Mesothelial cell of epicardium (in vitro differentiated cells): ENCODE measurements at regions not wholly inside any gene's neighbourhood (a gene's known extent, or its start where the extent isn't known, plus 50 kb on each side); places are given as distances from the start of the nearest gene placed in this dataset.
"Not testable (repeated sequence)": the region's sequence is repeated elsewhere in the genome, so short reads cannot be mapped to it uniquely, and the experiment has no call there.

ENCODE experiments used
- DNase-seq, 2 experiments: peaks; one replicate each; pipeline ENCODE4 v3.0.0; 2021; ENCODE audit warnings: low spot score in 2 of 2; ENCODE audit not compliant: unreplicated experiment in 2 of 2
- H3K27ac Mint-ChIP-seq: 2 replicates; pipeline ENCODE4 v1.8.0; 2021; ENCODE audit warnings: mixed read lengths
- H3K27me3 Mint-ChIP-seq: 2 replicates; pipeline ENCODE4 v1.8.0; 2021; ENCODE audit warnings: low read depth, mixed read lengths
- H3K36me3 Mint-ChIP-seq: 2 replicates; pipeline ENCODE4 v1.8.0; 2021; ENCODE audit warnings: mixed read lengths
- H3K4me1 Mint-ChIP-seq: 2 replicates; pipeline ENCODE4 v1.8.0; 2021; ENCODE audit warnings: mixed read lengths
- H3K4me3 Mint-ChIP-seq: 2 replicates; pipeline ENCODE4 v1.8.0; 2021; ENCODE audit warnings: mild to moderate bottlenecking, moderate library complexity, mixed read lengths
- H3K9me3 Mint-ChIP-seq: 2 replicates; pipeline ENCODE4 v1.8.0; 2021; ENCODE audit warnings: mixed read lengths
- CTCF ChIP-seq: fragments of 200-600 bp; sonication (generic); IDR thresholded peaks from one replicate; pipeline ENCODE4 v1.5.0; 2021; ENCODE audit warnings: antibody characterized with exemption; ENCODE audit not compliant: unreplicated experiment

DNA sequence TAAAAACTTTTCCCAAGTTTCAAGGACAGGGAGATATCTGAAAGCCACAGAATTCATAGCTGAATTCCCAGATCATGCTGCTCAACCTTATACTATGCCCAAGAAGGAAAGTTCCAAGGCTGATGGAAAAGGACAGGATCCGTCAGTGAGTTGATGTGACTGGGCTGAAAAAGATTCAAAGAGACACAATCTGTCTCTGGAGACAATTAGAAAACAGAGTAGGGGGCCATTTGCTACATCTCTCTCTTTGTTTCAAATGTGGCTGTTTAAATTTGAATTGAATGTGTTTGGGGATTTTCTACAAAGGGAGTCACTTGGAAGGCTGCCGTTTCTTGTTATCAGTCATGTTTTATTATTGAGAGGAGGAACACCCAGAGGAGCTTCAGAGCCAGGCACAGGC is 292.6 kb downstream of the NUF2 start:
- Mint-ChIP-seq H3K27ac (no peak overlapping the region), H3K36me3 (no peaks in the 10 kb centered on the region), H3K9me3 (peaks cover 5% of the 10 kb centered on the region), H3K27me3 (no peaks in the 10 kb centered on the region), H3K4me1 (peaks cover 5% of the 10 kb centered on the region), H3K4me3 (no peak overlapping the region)
- no peak for TF ChIP-seq CTCF
- DNase-seq: no peak

- no peak overlapping the region for H3K27ac Mint-ChIP-seq
- H3K4me3 Mint-ChIP-seq: no peak overlapping the region
- no peak for DNase-seq
- no peaks in the 10 kb centered on the region for H3K4me1 Mint-ChIP-seq
- no peaks in the 10 kb centered on the region for H3K27me3 Mint-ChIP-seq
- H3K9me3 Mint-ChIP-seq: peaks cover 59% of the 10 kb centered on the region
- peaks cover 23% of the 10 kb centered on the region for H3K36me3 Mint-ChIP-seq
- no peak for TF ChIP-seq CTCF
Measured at GRCh38 chr1:163628034-163628773, 306.4 kb downstream of the NUF2 start.

DNA sequence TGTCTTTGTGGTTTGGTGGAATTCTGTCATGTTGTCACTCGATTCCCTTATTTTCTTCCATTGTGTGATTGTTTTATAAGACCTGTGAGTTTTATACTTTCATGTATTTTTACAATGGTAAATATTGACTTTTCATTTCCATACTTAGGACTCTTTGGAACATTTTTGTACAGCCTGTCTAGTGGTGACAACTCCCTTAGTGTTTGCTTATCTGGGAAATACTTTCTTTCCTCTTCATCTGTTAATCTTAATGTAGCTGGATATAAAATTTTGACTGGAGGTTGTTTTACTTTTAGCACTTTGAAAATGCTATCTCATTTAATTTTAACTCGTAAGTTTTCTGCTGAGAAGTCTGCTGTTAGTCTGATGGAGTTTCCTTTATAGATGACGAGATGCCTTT is 310.5 kb downstream of the NUF2 start:
- Mint-ChIP-seq H3K27me3 (no peaks in the 10 kb centered on the region), H3K4me3 (no peak overlapping the region), H3K4me1 (no peaks in the 10 kb centered on the region), H3K9me3 (peaks cover 76% of the 10 kb centered on the region), H3K27ac (no peak overlapping the region), H3K36me3 (peaks cover 32% of the 10 kb centered on the region)
- no peak for DNase-seq
- TF ChIP-seq CTCF: no peak

GRCh38 chr1:163633366-163633765 is 311.6 kb downstream of the NUF2 start:
- DNase-seq: no peak
- TF ChIP-seq CTCF: no peak
- Mint-ChIP-seq H3K27ac (no peak overlapping the region), H3K27me3 (no peaks in the 10 kb centered on the region), H3K9me3 (peaks cover 71% of the 10 kb centered on the region), H3K4me1 (no peaks in the 10 kb centered on the region), H3K4me3 (no peak overlapping the region), H3K36me3 (peaks cover 32% of the 10 kb centered on the region)

DNA sequence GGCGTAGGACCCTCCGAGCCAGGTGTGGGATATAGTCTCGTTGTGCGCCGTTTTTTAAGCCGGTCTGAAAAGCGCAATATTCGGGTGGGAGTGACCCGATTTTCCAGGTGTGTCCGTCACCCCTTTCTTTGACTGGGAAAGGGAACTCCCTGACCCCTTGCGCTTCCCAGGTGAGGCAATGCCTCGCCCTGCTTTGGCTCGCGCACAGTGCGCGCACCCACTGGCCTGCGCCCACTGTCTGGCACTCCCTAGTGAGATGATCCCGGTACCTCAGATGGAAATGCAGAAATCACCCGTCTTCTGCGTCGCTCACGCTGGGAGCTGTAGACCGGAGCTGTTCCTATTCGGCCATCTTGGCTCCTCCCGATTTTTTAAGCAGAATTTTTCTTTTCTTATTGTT is 323.9 kb downstream of the NUF2 start:
- H3K9me3 Mint-ChIP-seq: peaks cover 19% of the 10 kb centered on the region
- not testable (repeated sequence) for DNase-seq, H3K27ac Mint-ChIP-seq, H3K36me3 Mint-ChIP-seq, H3K4me3 Mint-ChIP-seq, H3K27me3 Mint-ChIP-seq, H3K4me1 Mint-ChIP-seq

DNA sequence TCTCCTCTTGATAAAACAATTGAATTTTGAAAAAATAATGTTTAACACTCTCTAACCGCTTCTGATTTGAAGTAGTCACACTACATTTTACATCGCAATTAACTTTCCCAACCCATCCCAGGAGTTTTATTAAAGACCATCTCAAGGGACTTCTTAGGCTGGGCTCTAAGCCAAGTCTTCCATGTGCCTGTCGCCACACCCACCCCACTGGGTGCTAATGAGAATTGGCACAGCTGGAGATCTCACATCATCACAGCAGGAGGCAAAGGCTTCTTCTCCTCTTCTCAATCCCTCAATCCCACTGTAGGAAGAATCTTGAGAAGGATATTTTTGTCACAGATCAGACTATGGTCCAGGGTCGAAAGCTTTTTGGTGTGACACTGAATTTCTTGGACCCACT is 328.9 kb downstream of the NUF2 start:
- Mint-ChIP-seq H3K27ac (no peak overlapping the region), H3K4me1 (peaks cover 24% of the 10 kb centered on the region), H3K9me3 (peaks cover 19% of the 10 kb centered on the region), H3K4me3 (no peak overlapping the region), H3K36me3 (peaks cover 8% of the 10 kb centered on the region), H3K27me3 (no peaks in the 10 kb centered on the region)
- TF ChIP-seq CTCF: no peak
- DNase-seq: no peak
